Activated T-cell treated with anti-CD3 and anti-CD28 coated beads, Interleukin-2, amount 50 U/mL, for 24 hours (primary cell): ENCODE measurements at regions not wholly inside any gene's neighbourhood (a gene's known extent, or its start where the extent isn't known, plus 50 kb on each side); places are given as distances from the start of the nearest gene placed in this dataset.

Experiments
- DNase-seq: peaks from one replicate; pipeline ENCODE4 v3.0.0-alpha.2; 2020
- H3K27ac Mint-ChIP-seq: 2 replicates; pipeline ENCODE4 v1.8.0; 2020; ENCODE audit warnings: mild to moderate bottlenecking, mixed read lengths
- H3K27me3 Mint-ChIP-seq: 2 replicates; pipeline ENCODE4 v1.8.0; 2020; ENCODE audit warnings: mixed read lengths
- H3K36me3 Mint-ChIP-seq: 2 replicates; pipeline ENCODE4 v1.8.0; 2020; ENCODE audit warnings: low read depth, mixed read lengths
- H3K4me1 Mint-ChIP-seq: 2 replicates; pipeline ENCODE4 v1.8.0; 2020; ENCODE audit warnings: low read depth, mixed read lengths
- H3K4me3 Mint-ChIP-seq: 2 replicates; pipeline ENCODE4 v1.8.0; 2020; ENCODE audit warnings: mild to moderate bottlenecking, moderate library complexity, mixed read lengths
- H3K9me3 Mint-ChIP-seq: 2 replicates; pipeline ENCODE4 v1.8.0; 2020; ENCODE audit warnings: mixed read lengths

GRCh38 chr3:101940521-101941317 lies 91.4 kb downstream of the NFKBIZ start:
- Mint-ChIP-seq H3K27ac (no peak overlapping the region), H3K4me1 (peaks cover 50% of the 10 kb centered on the region), H3K27me3 (no peaks in the 10 kb centered on the region), H3K4me3 (no peak overlapping the region), H3K36me3 (no peaks in the 10 kb centered on the region), H3K9me3 (no peaks in the 10 kb centered on the region)
- DNase-seq: no peak

- no peaks in the 10 kb centered on the region for H3K27me3 Mint-ChIP-seq
- H3K36me3 Mint-ChIP-seq: no peaks in the 10 kb centered on the region
- no peak overlapping the region for H3K4me3 Mint-ChIP-seq
- no peak overlapping the region for H3K27ac Mint-ChIP-seq
- H3K9me3 Mint-ChIP-seq: no peaks in the 10 kb centered on the region
- no peak for DNase-seq
- H3K4me1 Mint-ChIP-seq: peaks cover 51% of the 10 kb centered on the region
These were observed 92.2 kb downstream of the NFKBIZ start for GRCh38 chr3:101941318-101942040.

- Mint-ChIP-seq H3K9me3 (no peaks in the 10 kb centered on the region), H3K4me1 (peaks cover 43% of the 10 kb centered on the region), H3K27ac (peak overlapping the region; percentile 20), H3K27me3 (no peaks in the 10 kb centered on the region), H3K4me3 (no peak overlapping the region), H3K36me3 (no peaks in the 10 kb centered on the region)
- DNase-seq: no peak
These were observed 93.0 kb downstream of the NFKBIZ start for GRCh38 chr3:101942356-101942755.

GRCh38 chr3:101943029-101943428 lies 93.7 kb downstream of the NFKBIZ start:
- no peak overlapping the region for H3K4me3 Mint-ChIP-seq
- H3K27me3 Mint-ChIP-seq: no peaks in the 10 kb centered on the region
- no peak overlapping the region for H3K27ac Mint-ChIP-seq
- H3K4me1 Mint-ChIP-seq: peaks cover 42% of the 10 kb centered on the region
- H3K9me3 Mint-ChIP-seq: peaks cover 2% of the 10 kb centered on the region
- no peaks in the 10 kb centered on the region for H3K36me3 Mint-ChIP-seq
- DNase-seq: no peak

GRCh38 chr3:101944308-101944707 lies 95.0 kb downstream of the NFKBIZ start:
- Mint-ChIP-seq H3K4me3 (no peak overlapping the region), H3K9me3 (peaks cover 3% of the 10 kb centered on the region), H3K27me3 (no peaks in the 10 kb centered on the region), H3K27ac (no peak overlapping the region), H3K4me1 (peaks cover 47% of the 10 kb centered on the region), H3K36me3 (no peaks in the 10 kb centered on the region)
- DNase-seq: no peak

- DNase-seq: no peak
- Mint-ChIP-seq H3K9me3 (peaks cover 3% of the 10 kb centered on the region), H3K27me3 (no peaks in the 10 kb centered on the region), H3K4me1 (peaks cover 59% of the 10 kb centered on the region), H3K36me3 (no peaks in the 10 kb centered on the region), H3K27ac (peak overlapping the region; percentile 7), H3K4me3 (no peak overlapping the region)
These were observed 96.7 kb downstream of the NFKBIZ start for GRCh38 chr3:101945980-101946379.

- Mint-ChIP-seq H3K4me1 (peaks cover 55% of the 10 kb centered on the region), H3K27me3 (no peaks in the 10 kb centered on the region), H3K9me3 (peaks cover 3% of the 10 kb centered on the region), H3K36me3 (no peaks in the 10 kb centered on the region), H3K27ac (no peak overlapping the region), H3K4me3 (no peak overlapping the region)
- DNase-seq: no peak
These were observed 97.6 kb downstream of the NFKBIZ start for GRCh38 chr3:101946906-101947305.

- Mint-ChIP-seq H3K4me1 (peaks cover 26% of the 10 kb centered on the region), H3K27ac (peak overlapping the region; percentile 65), H3K36me3 (no peaks in the 10 kb centered on the region), H3K9me3 (peaks cover 3% of the 10 kb centered on the region), H3K27me3 (no peaks in the 10 kb centered on the region), H3K4me3 (no peak overlapping the region)
- no peak for DNase-seq
These were observed 101.2 kb downstream of the NFKBIZ start for GRCh38 chr3:101950510-101950909.

GRCh38 chr3:101950985-101951733 lies 101.8 kb downstream of the NFKBIZ start:
- no peak for DNase-seq
- Mint-ChIP-seq H3K27ac (peak overlapping the region; percentile 65), H3K27me3 (no peaks in the 10 kb centered on the region), H3K36me3 (no peaks in the 10 kb centered on the region), H3K9me3 (peaks cover 3% of the 10 kb centered on the region), H3K4me3 (no peak overlapping the region), H3K4me1 (peaks cover 21% of the 10 kb centered on the region)

- DNase-seq: no peak
- Mint-ChIP-seq H3K9me3 (no peaks in the 10 kb centered on the region), H3K4me1 (peaks cover 13% of the 10 kb centered on the region), H3K4me3 (no peak overlapping the region), H3K36me3 (no peaks in the 10 kb centered on the region), H3K27ac (no peak overlapping the region), H3K27me3 (no peaks in the 10 kb centered on the region)
These were observed 105.0 kb downstream of the NFKBIZ start for GRCh38 chr3:101954361-101954760.

- peaks cover 11% of the 10 kb centered on the region for H3K4me1 Mint-ChIP-seq
- no peak overlapping the region for H3K4me3 Mint-ChIP-seq
- H3K27me3 Mint-ChIP-seq: no peaks in the 10 kb centered on the region
- H3K9me3 Mint-ChIP-seq: no peaks in the 10 kb centered on the region
- no peaks in the 10 kb centered on the region for H3K36me3 Mint-ChIP-seq
- H3K27ac Mint-ChIP-seq: no peak overlapping the region
- DNase-seq: no peak
These were observed 105.6 kb downstream of the NFKBIZ start for GRCh38 chr3:101954936-101955335.

- Mint-ChIP-seq H3K4me1 (peaks cover 32% of the 10 kb centered on the region), H3K27me3 (no peaks in the 10 kb centered on the region), H3K27ac (no peak overlapping the region), H3K4me3 (no peak overlapping the region), H3K9me3 (peaks cover 4% of the 10 kb centered on the region), H3K36me3 (no peaks in the 10 kb centered on the region)
- DNase-seq: no peak
These were observed 112.7 kb downstream of the NFKBIZ start for GRCh38 chr3:101962055-101962454.

GRCh38 chr3:101963902-101964362 lies 114.6 kb downstream of the NFKBIZ start:
- Mint-ChIP-seq H3K4me3 (no peak overlapping the region), H3K27me3 (no peaks in the 10 kb centered on the region), H3K4me1 (peaks cover 32% of the 10 kb centered on the region), H3K9me3 (peaks cover 4% of the 10 kb centered on the region), H3K27ac (peak overlapping the region; percentile 29), H3K36me3 (no peaks in the 10 kb centered on the region)
- DNase-seq: peak; percentile 54

- Mint-ChIP-seq H3K4me1 (peaks cover 32% of the 10 kb centered on the region), H3K9me3 (peaks cover 7% of the 10 kb centered on the region), H3K27ac (no peak overlapping the region), H3K27me3 (no peaks in the 10 kb centered on the region), H3K4me3 (no peak overlapping the region), H3K36me3 (no peaks in the 10 kb centered on the region)
- no peak for DNase-seq
These were observed 115.5 kb downstream of the NFKBIZ start for GRCh38 chr3:101964861-101965260.
